H1 (cell line): ENCODE measurements at regions not wholly inside any gene's neighbourhood (a gene's known extent, or its start where the extent isn't known, plus 50 kb on each side); places are given as distances from the start of the nearest gene placed in this dataset.

Experiments used
- CTCF ChIA-PET: fragments of 300-600 bp; sonication (Branson Sonifier 250); formaldehyde crosslinking; loops from one replicate; lab custom pipeline; 2021; ENCODE audit not compliant: partially characterized antibody; lab: Charles Lee
- POLR2A ChIA-PET: fragments of 300-600 bp; sonication (Branson Sonifier 250); formaldehyde crosslinking; loops from one replicate; lab custom pipeline; 2021; ENCODE audit warnings: inconsistent platforms; ENCODE audit not compliant: partially characterized antibody; lab: Charles Lee
- DNase-seq, 2 experiments: peaks; one replicate each; pipeline versions ENCODE4 v3.0.0 to v3.0.0-alpha.2; 2010 to 2022; ENCODE audit warnings: low spot score in 2 of 2, low read depth in 1 of 2, mixed read lengths in 1 of 2
- FAIRE-seq: peaks from 2 replicates; lab custom pipeline; 2011; peaks lifted over from hg19 to GRCh38; lab: Jason Lieb, UNC
- H2AFZ ChIP-seq: 2 replicates; pipeline ENCODE4 v1.8.1; 2012; ENCODE audit warnings: low read length, inconsistent platforms
- H2AK5ac ChIP-seq: 2 replicates; pipeline ENCODE4 v1.6.1; 2013; ENCODE audit warnings: low read depth, low read length
- H2BK120ac ChIP-seq: replicated peaks from 2 replicates; pipeline ENCODE3; 2013; ENCODE audit warnings: low read depth, low read length, inconsistent platforms
- H2BK12ac ChIP-seq: 2 replicates; pipeline ENCODE4 v1.6.1; 2013; ENCODE audit warnings: low read depth, low read length
- H2BK15ac ChIP-seq: 2 replicates; pipeline ENCODE4 v1.6.1; 2013; ENCODE audit warnings: low read length
- H2BK20ac ChIP-seq: 2 replicates; pipeline ENCODE4 v1.6.1; 2013; ENCODE audit warnings: low read length
- H2BK5ac ChIP-seq: 2 replicates; pipeline ENCODE4 v1.6.1; 2013; ENCODE audit warnings: low read depth, low read length
- H3K14ac ChIP-seq: 2 replicates; pipeline ENCODE4 v1.6.1; 2013; ENCODE audit warnings: inconsistent platforms; ENCODE audit not compliant: insufficient read length
- H3K18ac ChIP-seq: 2 replicates; pipeline ENCODE4 v1.6.1; 2013; ENCODE audit warnings: low read length; ENCODE audit errors: extremely low read depth
- H3K23ac ChIP-seq: 2 replicates; pipeline ENCODE4 v1.6.1; 2013; ENCODE audit warnings: inconsistent platforms; ENCODE audit not compliant: insufficient read length
- H3K23me2 ChIP-seq: 2 replicates; pipeline ENCODE4 v1.6.1; 2013; ENCODE audit warnings: low read depth, low read length
- H3K27ac ChIP-seq: 2 replicates; pipeline ENCODE4 v1.6.1; 2011; ENCODE audit warnings: low read depth, low read length, inconsistent platforms
- H3K27me3 ChIP-seq, 4 experiments: replicated peaks in 1 of 4; 1 replicate in 1 of 4; 2 replicates in 3 of 4; pipeline versions ENCODE4 v1.6.1 to v1.8.1; 2011 to 2013; ENCODE audit warnings: low read length in 3 of 4, mild to moderate bottlenecking in 3 of 4, inconsistent platforms in 2 of 4, mixed read lengths in 2 of 4, moderate library complexity in 1 of 4; ENCODE audit not compliant: control insufficient read depth in 3 of 4, insufficient read depth in 3 of 4; ENCODE audit errors: extremely low read depth in 1 of 4
- H3K36me3 ChIP-seq, 4 experiments: 2 replicates each; pipeline versions ENCODE4 v1.6.1 to v1.8.1; 2011 to 2013; ENCODE audit warnings: mild to moderate bottlenecking in 4 of 4, low read length in 3 of 4, moderate library complexity in 2 of 4, control low read depth in 1 of 4, inconsistent platforms in 1 of 4; ENCODE audit not compliant: insufficient read depth in 4 of 4, control insufficient read depth in 2 of 4
- H3K4ac ChIP-seq: replicated peaks from 2 replicates; pipeline ENCODE3; 2013; ENCODE audit warnings: low read length, low read depth, mixed read lengths, inconsistent platforms; ENCODE audit not compliant: insufficient read length
- H3K4me1 ChIP-seq, 4 experiments: replicated peaks in 1 of 4; 1 replicate in 1 of 4; 2 replicates in 3 of 4; pipeline versions ENCODE4 v1.6.1 to v1.8.1; 2011 to 2013; ENCODE audit warnings: low read length in 3 of 4, inconsistent platforms in 2 of 4, mixed read lengths in 1 of 4; ENCODE audit not compliant: insufficient read depth in 4 of 4, control insufficient read depth in 3 of 4
- H3K4me2 ChIP-seq, 2 experiments: 2 replicates each; pipeline versions ENCODE4 v1.6.1 to v1.8.1; 2011 to 2013; ENCODE audit warnings: low read depth in 2 of 2, low read length in 2 of 2, control low read depth in 1 of 2, inconsistent platforms in 1 of 2, mild to moderate bottlenecking in 1 of 2; ENCODE audit not compliant: insufficient read depth in 1 of 2
- H3K4me3 ChIP-seq, 4 experiments: fragments of 200-600, 300-600 bp in 1 of 4; sonication (generic), shearing (Covaris generic), sonication (Bioruptor Twin) in 1 of 4; 2 replicates each; pipeline versions ENCODE4 v1.5.1 to v1.8.1; 2011 to 2016; ENCODE audit warnings: low read length in 4 of 4, low read depth in 3 of 4, control low read depth in 2 of 4, inconsistent platforms in 2 of 4, mild to moderate bottlenecking in 2 of 4, mixed read lengths in 1 of 4, moderate library complexity in 1 of 4; ENCODE audit not compliant: insufficient read depth in 2 of 4; ENCODE audit errors: extremely low read depth in 1 of 4
- H3K56ac ChIP-seq: replicated peaks from 2 replicates; pipeline ENCODE3; 2013; ENCODE audit warnings: low read depth, mild to moderate bottlenecking, mixed read lengths, low read length, inconsistent platforms; ENCODE audit not compliant: insufficient read length
- H3K79me1 ChIP-seq: 2 replicates; pipeline ENCODE4 v1.6.1; 2013; ENCODE audit warnings: low read depth, low read length, control low read depth
- H3K79me2 ChIP-seq, 2 experiments: 2 replicates each; pipeline versions ENCODE4 v1.6.1 to v1.8.1; 2012 to 2013; ENCODE audit warnings: low read length in 2 of 2, mild to moderate bottlenecking in 2 of 2, inconsistent platforms in 1 of 2; ENCODE audit not compliant: insufficient read depth in 2 of 2, control insufficient read depth in 1 of 2
- H3K9ac ChIP-seq, 4 experiments: replicated peaks in 1 of 4; 1 replicate in 1 of 4; 2 replicates in 3 of 4; pipeline versions ENCODE4 v1.6.1 to v1.8.1; 2011 to 2013; ENCODE audit warnings: low read depth in 3 of 4, low read length in 3 of 4, control low read depth in 2 of 4, mild to moderate bottlenecking in 2 of 4, moderate library complexity in 2 of 4, inconsistent platforms in 1 of 4; ENCODE audit errors: extremely low read depth in 1 of 4
- H3K9me3 ChIP-seq, 2 experiments: 2 replicates each; pipeline versions ENCODE4 v1.6.1 to v1.8.1; 2012 to 2013; ENCODE audit warnings: mild to moderate bottlenecking in 2 of 2, moderate library complexity in 2 of 2, control low read depth in 1 of 2, inconsistent platforms in 1 of 2, low read depth in 1 of 2, low read length in 1 of 2, mixed read lengths in 1 of 2; ENCODE audit not compliant: insufficient read depth in 2 of 2
- H4K20me1 ChIP-seq, 2 experiments: replicated peaks in 1 of 2; 2 replicates each; pipeline versions ENCODE3 to v1.8.1; 2011 to 2013; ENCODE audit warnings: inconsistent platforms in 2 of 2, low read length in 2 of 2, mild to moderate bottlenecking in 1 of 2; ENCODE audit not compliant: insufficient read depth in 2 of 2, control insufficient read depth in 1 of 2
- H4K5ac ChIP-seq: 2 replicates; pipeline ENCODE4 v1.6.1; 2013; ENCODE audit warnings: low read length, low read depth, mixed read lengths, inconsistent platforms; ENCODE audit not compliant: insufficient read length
- H4K8ac ChIP-seq: 2 replicates; pipeline ENCODE4 v1.8.0; 2013; ENCODE audit warnings: mild to moderate bottlenecking, moderate library complexity, low read length, inconsistent platforms; ENCODE audit not compliant: insufficient read depth; ENCODE audit errors: extremely low read depth
- H4K91ac ChIP-seq: replicated peaks from 2 replicates; pipeline ENCODE3; 2013; ENCODE audit warnings: low read length, mixed read lengths, inconsistent platforms; ENCODE audit not compliant: insufficient read length
- ASH2L ChIP-seq: fragments of 200-600, 300-600 bp; sonication (generic); IDR thresholded peaks from one replicate; pipeline ENCODE4 v1.7.1; 2017; ENCODE audit warnings: low read length
- KDM1A ChIP-seq: fragments of 200-600, 300-600 bp; sonication (generic); IDR thresholded peaks from 2 replicates; pipeline ENCODE4 v1.7.1; 2016; ENCODE audit warnings: mild to moderate bottlenecking, low read length, borderline replicate concordance
- NRF1 ChIP-seq: IDR thresholded peaks from 2 replicates; pipeline ENCODE4 v1.6.1; 2011; ENCODE audit warnings: mild to moderate bottlenecking, low read depth, low read length, improper control_type of control experiment
- SIX5 ChIP-seq: IDR thresholded peaks from 2 replicates; pipeline ENCODE4 v1.6.1; 2011; ENCODE audit warnings: mild to moderate bottlenecking, low read depth, low read length
- WGBS, 2 experiments: shearing (Covaris generic) in 1 of 2; methylation state at CpG; one replicate each; pipeline versions ENCODE4 v1.1.6 to v1.1.7; 2013 to 2015; ENCODE audit warnings: low lambda C conversion rate in 2 of 2, mixed read lengths in 2 of 2, inconsistent platforms in 1 of 2, low coverage in 1 of 2, missing lambda C conversion rate in 1 of 2; ENCODE audit not compliant: insufficient replicate concordance in 2 of 2, insufficient coverage in 1 of 2, insufficient read length in 1 of 2; ENCODE audit errors: extremely low coverage in 1 of 2, missing lambda C conversion rate in 1 of 2; 5-methylcytosine and 5-hydroxymethylcytosine counted together

- no peak for TF ChIP-seq NRF1
- TF ChIP-seq SIX5 = no peak
- no peak for TF ChIP-seq ASH2L
- TF ChIP-seq KDM1A = no peak
These were observed 533.5 kb downstream of the TBC1D22A start for GRCh38 chr22:47295982-47296381.

More at GRCh38 chr22:47295982-47296381, 533.5 kb downstream of the TBC1D22A start:
- no peak overlapping the region for H3K4ac ChIP-seq
- no peak overlapping the region for H3K23ac ChIP-seq
- H3K4me3 ChIP-seq = no peak overlapping the region
- H3K4me1 ChIP-seq = no peaks in the 10 kb centered on the region
- ChIA-PET POLR2A (no interaction called here), CTCF (no interaction called here)
- no peak overlapping the region for H4K91ac ChIP-seq
- no peak overlapping the region for H2BK5ac ChIP-seq
- H4K5ac ChIP-seq = no peak overlapping the region
- H2AFZ ChIP-seq = no peak overlapping the region
- H3K79me1 ChIP-seq = no peaks in the 10 kb centered on the region
- no peaks in the 10 kb centered on the region for H3K23me2 ChIP-seq
- FAIRE-seq = no peak
- no peak overlapping the region for H2BK20ac ChIP-seq
- no peaks in the 10 kb centered on the region for H4K20me1 ChIP-seq
- peaks cover 82 to 99% of the 10 kb centered on the region in 2 experiments for H3K9me3 ChIP-seq
- H2BK15ac ChIP-seq = no peak overlapping the region
- H3K27ac ChIP-seq = no peak overlapping the region
- WGBS, 2 experiments = 81% methylated on average over 10 of the region's 10 CpGs; no CpG with 5 or more reads in 1 of the 2 experiments
- no peak overlapping the region for H3K4me2 ChIP-seq
- H3K36me3 ChIP-seq = no peaks in the 10 kb centered on the region
- no peak overlapping the region for H3K9ac ChIP-seq
- no peak overlapping the region; the same call in 1 of the 2 replicates for H4K8ac ChIP-seq
- H3K14ac ChIP-seq = no peak overlapping the region
- H3K79me2 ChIP-seq = no peaks in the 10 kb centered on the region
- no peak overlapping the region for H2BK120ac ChIP-seq
- no peak for DNase-seq
- no peak overlapping the region for H3K18ac ChIP-seq
- H3K27me3 ChIP-seq = no peaks in the 10 kb centered on the region
- H2BK12ac ChIP-seq = no peak overlapping the region
- no peak overlapping the region for H3K56ac ChIP-seq
- no peak overlapping the region for H2AK5ac ChIP-seq
